Thymus (tissue), 11 donors: ENCODE measurements at regions not wholly inside any gene's neighbourhood (a gene's known extent, or its start where the extent isn't known, plus 50 kb on each side); places are given as distances from the start of the nearest gene placed in this dataset.

Source experiments
- DNase-seq, 9 donors: peaks; one replicate each; pipeline ENCODE4 v3.0.0-alpha.2; 2013; ENCODE audit warnings: low spot score in 9 of 9, low read depth in 6 of 9, missing footprints in 1 of 9
- H3K27ac ChIP-seq, 2 donors: one replicate each; pipeline ENCODE4 v1.5.1; 2013; ENCODE audit warnings: control low read depth in 1 of 2, low read depth in 1 of 2, low read length in 1 of 2, mild to moderate bottlenecking in 1 of 2, moderate library complexity in 1 of 2
- H3K27me3 ChIP-seq, 2 donors: one replicate each; pipeline ENCODE4 v1.5.1; 2013; ENCODE audit warnings: low read length in 1 of 2; ENCODE audit not compliant: control insufficient read depth in 2 of 2, insufficient read depth in 1 of 2
- H3K36me3 ChIP-seq, 2 donors: one replicate each; pipeline ENCODE4 v1.5.1; 2013; ENCODE audit warnings: low read length in 1 of 2, mild to moderate bottlenecking in 1 of 2, moderate library complexity in 1 of 2; ENCODE audit not compliant: control insufficient read depth in 2 of 2, insufficient read depth in 2 of 2
- H3K4me1 ChIP-seq, 2 donors: one replicate each; pipeline ENCODE4 v1.5.1; 2013; ENCODE audit warnings: low read length in 2 of 2; ENCODE audit not compliant: control insufficient read depth in 2 of 2, insufficient read depth in 2 of 2
- H3K4me3 ChIP-seq, 2 donors: one replicate each; pipeline ENCODE4 v1.5.1; 2013; ENCODE audit warnings: low read length in 2 of 2, control low read depth in 1 of 2, mild to moderate bottlenecking in 1 of 2
- H3K9me3 ChIP-seq, 2 donors: one replicate each; pipeline ENCODE4 v1.5.1; 2013; ENCODE audit warnings: low read length in 1 of 2, mild to moderate bottlenecking in 1 of 2; ENCODE audit not compliant: control insufficient read depth in 2 of 2, insufficient read depth in 1 of 2
- WGBS: extraction: QIAGEN DNeasy Blood & Tissue Kit; methylation state at CpG from one replicate; pipeline ENCODE4 v1.1.7; 2013; 5-methylcytosine and 5-hydroxymethylcytosine counted together
- donor health status: healthy.

GRCh38 chr6:66605011-66605410, 898.0 kb upstream of the EYS start:
- Histone ChIP-seq H3K4me1 (no peaks in the 10 kb centered on the region), H3K36me3 (no peaks in the 10 kb centered on the region), H3K27me3 (no peaks in the 10 kb centered on the region), H3K4me3 (no peak overlapping the region), H3K27ac (no peak overlapping the region), H3K9me3 (peaks cover 0 to 9% of the 10 kb centered on the region in 2 donors)
- DNase-seq: no peak

- no peaks in the 10 kb centered on the region for H3K4me1 ChIP-seq
- no peaks in the 10 kb centered on the region for H3K36me3 ChIP-seq
- no peaks in the 10 kb centered on the region for H3K9me3 ChIP-seq
- no peak for DNase-seq
- H3K27me3 ChIP-seq: no peaks in the 10 kb centered on the region
- no peak overlapping the region for H3K4me3 ChIP-seq
- WGBS: 89% methylated on average over 4 of the region's 4 CpGs
- no peak overlapping the region for H3K27ac ChIP-seq
Observed at GRCh38 chr6:66599541-66599940, 892.5 kb upstream of the EYS start.

- no peak for DNase-seq
- Histone ChIP-seq H3K4me3 (no peak overlapping the region), H3K9me3 (no peaks in the 10 kb centered on the region), H3K36me3 (no peaks in the 10 kb centered on the region), H3K27me3 (no peaks in the 10 kb centered on the region), H3K4me1 (no peaks in the 10 kb centered on the region), H3K27ac (no peak overlapping the region)
- WGBS: 94% methylated on average over 4 of the region's 4 CpGs
Observed at GRCh38 chr6:66578362-66578761, 871.3 kb upstream of the EYS start.

DNA sequence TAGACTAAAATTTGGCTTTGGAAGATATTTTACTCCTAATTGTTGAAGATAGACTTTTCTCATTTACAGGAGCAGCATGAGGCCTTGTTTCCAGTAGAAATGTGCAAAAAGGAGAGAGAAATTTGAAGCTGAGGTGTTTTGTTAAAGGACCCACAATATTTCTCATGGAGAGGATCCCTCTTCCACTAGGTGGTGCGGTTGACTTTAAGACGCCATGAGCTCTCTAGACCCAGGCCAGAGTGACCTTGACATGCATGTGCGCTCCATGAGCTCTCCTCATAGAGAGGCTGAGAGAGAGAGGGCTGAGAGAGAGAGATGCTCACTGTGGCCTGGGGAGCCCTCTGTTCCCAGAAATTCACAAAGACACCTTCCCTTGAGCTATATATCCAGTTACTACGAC, 861.2 kb upstream of the EYS start:
- Histone ChIP-seq H3K27ac (no peak overlapping the region), H3K4me1 (no peaks in the 10 kb centered on the region), H3K4me3 (no peak overlapping the region), H3K9me3 (peaks cover 0 to 9% of the 10 kb centered on the region in 2 donors), H3K36me3 (no peaks in the 10 kb centered on the region), H3K27me3 (no peaks in the 10 kb centered on the region)
- WGBS: 94% methylated on average over 4 of the region's 4 CpGs
- no peak for DNase-seq

- 95% methylated on average over 6 of the region's 6 CpGs for WGBS
- Histone ChIP-seq H3K4me1 (no peaks in the 10 kb centered on the region), H3K27me3 (no peaks in the 10 kb centered on the region), H3K27ac (no peak overlapping the region), H3K36me3 (no peaks in the 10 kb centered on the region), H3K9me3 (peaks cover 0 to 4% of the 10 kb centered on the region in 2 donors), H3K4me3 (no peak overlapping the region)
- no peak for DNase-seq
Observed at GRCh38 chr6:66561479-66561878, 854.5 kb upstream of the EYS start.

- Histone ChIP-seq H3K9me3 (peaks cover 0 to 4% of the 10 kb centered on the region in 2 donors), H3K36me3 (no peaks in the 10 kb centered on the region), H3K4me3 (no peak overlapping the region), H3K27ac (no peak overlapping the region), H3K27me3 (no peaks in the 10 kb centered on the region), H3K4me1 (no peaks in the 10 kb centered on the region)
- no peak for DNase-seq
Observed at GRCh38 chr6:66558189-66558588, 851.2 kb upstream of the EYS start.

GRCh38 chr6:66556936-66557335, 849.9 kb upstream of the EYS start:
- H3K27ac ChIP-seq: no peak overlapping the region
- WGBS: 93% methylated on average over 1 of the region's 1 CpG
- no peak overlapping the region for H3K4me3 ChIP-seq
- H3K9me3 ChIP-seq: peaks cover 0 to 4% of the 10 kb centered on the region in 2 donors
- no peaks in the 10 kb centered on the region for H3K27me3 ChIP-seq
- H3K4me1 ChIP-seq: no peaks in the 10 kb centered on the region
- no peak for DNase-seq
- no peaks in the 10 kb centered on the region for H3K36me3 ChIP-seq

DNA sequence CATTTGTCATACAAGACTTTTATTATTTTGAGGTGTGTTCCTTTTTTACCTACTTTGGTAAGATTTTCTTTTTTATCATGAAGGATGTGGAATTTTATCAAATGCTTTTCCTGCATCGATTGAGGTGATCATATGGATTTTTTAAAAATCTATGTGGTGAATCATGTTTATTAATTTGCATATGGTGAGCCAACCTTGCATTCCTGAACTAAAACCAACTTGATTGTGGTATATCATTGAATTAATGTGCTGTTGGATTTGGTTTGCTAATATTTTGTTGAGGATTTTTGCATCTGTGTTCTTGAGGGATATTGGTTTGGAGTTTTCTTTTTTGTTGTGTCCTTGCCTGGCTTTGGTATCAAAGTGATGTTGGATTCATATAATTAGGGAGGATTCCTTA, 848.1 kb upstream of the EYS start:
- H3K27ac ChIP-seq: no peak overlapping the region
- no peak overlapping the region for H3K4me3 ChIP-seq
- no peak for DNase-seq
- H3K4me1 ChIP-seq: no peaks in the 10 kb centered on the region
- H3K36me3 ChIP-seq: no peaks in the 10 kb centered on the region
- WGBS: 86% methylated on average over 1 of the region's 1 CpG
- H3K27me3 ChIP-seq: no peaks in the 10 kb centered on the region
- peaks cover 0 to 4% of the 10 kb centered on the region in 2 donors for H3K9me3 ChIP-seq

DNA sequence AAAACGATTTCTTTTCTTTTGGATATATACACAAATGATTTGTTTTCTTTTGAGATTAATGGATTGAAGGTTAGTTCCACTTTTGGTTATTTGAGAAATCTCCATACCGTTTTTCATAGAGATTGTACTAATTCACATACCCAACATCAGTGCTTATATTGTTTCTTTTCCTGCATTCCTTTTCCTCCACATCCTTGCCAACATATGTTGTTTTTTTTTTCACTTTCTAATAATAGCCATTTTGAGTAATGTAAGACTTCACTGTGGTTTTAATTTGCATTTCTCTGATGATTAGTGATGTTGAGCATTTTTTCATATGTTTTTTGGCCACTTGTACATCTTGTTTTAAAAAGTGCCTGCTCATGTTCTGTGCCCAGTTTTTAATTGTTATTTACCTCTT, 846.4 kb upstream of the EYS start:
- Histone ChIP-seq H3K27me3 (no peaks in the 10 kb centered on the region), H3K4me3 (no peak overlapping the region), H3K9me3 (peaks cover 0 to 3% of the 10 kb centered on the region in 2 donors), H3K27ac (no peak overlapping the region), H3K4me1 (no peaks in the 10 kb centered on the region), H3K36me3 (no peaks in the 10 kb centered on the region)
- DNase-seq: no peak
- 95% methylated on average over 2 of the region's 2 CpGs for WGBS

DNA sequence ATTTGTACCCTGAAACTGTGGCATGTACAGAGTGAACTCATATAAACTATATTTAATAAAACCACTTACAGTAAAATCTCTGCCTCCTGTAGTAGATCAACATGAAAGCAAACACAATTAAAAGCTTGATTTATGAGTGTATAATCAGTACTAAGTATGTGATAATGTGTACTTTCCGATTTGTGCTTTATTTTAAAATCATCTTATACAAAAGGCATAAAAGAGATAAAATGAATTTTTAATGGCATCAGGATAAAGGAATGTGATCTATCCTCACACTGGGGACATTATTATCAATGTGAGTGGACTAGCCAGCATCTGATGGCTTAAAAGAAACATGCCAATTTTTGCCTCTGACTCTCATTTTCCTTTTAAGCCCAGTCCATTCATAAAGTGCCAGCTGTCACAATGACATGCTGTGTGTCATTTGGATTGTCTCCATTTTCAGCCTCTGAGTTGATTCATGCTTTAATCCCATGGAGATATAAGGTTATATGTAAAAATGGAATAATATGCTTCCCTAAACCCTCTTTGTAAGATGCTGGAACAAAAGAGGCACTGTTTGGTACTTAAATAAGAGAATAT, 831.6 kb upstream of the EYS start:
- no peak for DNase-seq
- H3K4me3 ChIP-seq: no peak overlapping the region
- H3K4me1 ChIP-seq: no peaks in the 10 kb centered on the region
- H3K9me3 ChIP-seq: peaks cover 2 to 9% of the 10 kb centered on the region in 2 donors
- WGBS: 93% methylated on average over 1 of the region's 1 CpG
- no peak overlapping the region for H3K27ac ChIP-seq
- no peaks in the 10 kb centered on the region for H3K27me3 ChIP-seq
- H3K36me3 ChIP-seq: no peaks in the 10 kb centered on the region
